ENCODE measurements at regions not wholly inside any gene's neighbourhood (a gene's known extent, or its start where the extent isn't known, plus 50 kb on each side); places are given as distances from the start of the nearest gene placed in this dataset.

DNA sequence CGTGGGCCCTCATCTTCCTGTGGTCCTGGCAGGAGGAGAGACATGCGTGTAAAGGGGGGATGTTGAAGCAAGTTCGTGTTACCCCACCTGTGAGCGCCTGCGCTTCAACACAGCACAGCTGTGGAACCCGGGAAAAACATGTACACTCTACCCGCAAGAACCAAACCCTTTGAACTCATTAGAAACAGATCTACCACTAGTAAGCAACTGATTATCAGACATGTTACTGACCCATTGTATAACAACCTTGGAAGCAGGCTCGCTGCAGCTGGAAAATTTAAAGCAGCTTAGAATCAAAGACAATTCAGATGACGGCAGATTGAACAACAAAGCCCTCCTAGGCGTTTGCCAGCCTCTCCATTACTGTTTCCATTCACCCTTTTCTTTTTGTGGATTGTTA, 771.7 kb upstream of the SALL3 start:
- Mint-ChIP-seq H3K27ac (no peak overlapping the region), H3K36me3 (ENCODE audit: low read depth) (no peaks in the 10 kb centered on the region), H3K27me3 (no peaks in the 10 kb centered on the region), H3K4me1 (no peaks in the 10 kb centered on the region), H3K4me3 (no peak overlapping the region)
- DNase-seq (no peak), ATAC-seq (no peak)
- no peaks in the 10 kb centered on the region for H3K9me3 ChIP-seq (ENCODE audit: control insufficient read depth, low read length, poor library complexity, severe bottlenecking)

DNA sequence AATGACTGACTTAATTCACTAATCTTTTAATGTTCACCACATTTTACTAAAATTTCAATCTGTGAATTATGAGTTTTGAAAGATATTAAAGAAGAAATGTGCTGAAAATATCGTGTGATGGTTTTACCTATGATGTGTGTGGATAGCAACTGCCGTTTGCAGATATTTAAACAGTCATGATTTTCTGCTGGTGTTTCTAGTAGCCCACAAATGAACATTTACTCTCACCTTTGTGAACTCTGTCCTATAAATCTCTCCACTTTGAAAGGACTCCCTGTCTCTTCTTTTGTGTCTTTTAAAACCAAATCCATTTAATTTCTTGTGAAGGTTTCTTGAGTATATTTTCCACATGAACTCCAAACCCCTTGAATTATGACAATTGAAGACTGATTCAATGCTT, 771.2 kb upstream of the SALL3 start:
- Mint-ChIP-seq H3K27ac (no peak overlapping the region), H3K4me1 (no peaks in the 10 kb centered on the region), H3K4me3 (no peak overlapping the region), H3K27me3 (no peaks in the 10 kb centered on the region), H3K36me3 (ENCODE audit: low read depth) (no peaks in the 10 kb centered on the region)
- no peaks in the 10 kb centered on the region for H3K9me3 ChIP-seq (ENCODE audit: control insufficient read depth, low read length, poor library complexity, severe bottlenecking)
- no peak for ATAC-seq
- DNase-seq = no peak

DNA sequence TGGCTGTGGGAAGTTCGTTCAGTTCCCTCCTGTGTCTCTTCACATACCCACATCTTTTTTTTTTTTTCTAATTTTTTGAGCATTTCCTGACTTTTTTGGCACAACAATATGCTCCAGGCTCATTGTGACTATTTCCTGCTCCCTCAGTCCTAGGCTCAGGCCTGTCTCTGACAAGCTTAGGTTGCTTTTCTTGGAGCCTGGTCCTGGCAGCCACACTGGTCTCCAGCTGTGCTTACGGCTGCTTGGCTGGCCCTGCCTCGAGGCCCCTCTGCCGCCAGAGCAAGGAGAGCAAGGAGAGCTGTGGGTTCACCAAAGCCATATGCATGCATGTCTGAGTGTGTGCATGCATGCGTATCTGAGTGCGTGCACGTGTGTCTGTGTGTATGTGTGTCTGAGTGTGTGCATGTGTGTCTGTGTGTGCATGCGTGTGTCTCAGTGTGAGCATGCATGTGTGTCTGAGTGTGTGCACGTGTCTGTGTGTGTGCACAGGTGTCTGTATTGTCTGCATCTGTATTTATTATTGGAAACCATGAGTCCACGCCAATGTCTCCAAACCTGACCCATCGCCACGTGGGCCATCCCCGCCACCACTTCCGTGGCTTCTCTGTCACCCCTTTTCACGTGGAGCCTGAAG, 766.1 kb upstream of the SALL3 start:
- Mint-ChIP-seq H3K4me1 (no peaks in the 10 kb centered on the region), H3K27me3 (no peaks in the 10 kb centered on the region), H3K36me3 (ENCODE audit: low read depth) (no peaks in the 10 kb centered on the region), H3K27ac (no peak overlapping the region), H3K4me3 (no peak overlapping the region)
- no peak for DNase-seq
- no peak for ATAC-seq
- H3K9me3 ChIP-seq (ENCODE audit: control insufficient read depth, low read length, poor library complexity, severe bottlenecking) = no peaks in the 10 kb centered on the region

DNA sequence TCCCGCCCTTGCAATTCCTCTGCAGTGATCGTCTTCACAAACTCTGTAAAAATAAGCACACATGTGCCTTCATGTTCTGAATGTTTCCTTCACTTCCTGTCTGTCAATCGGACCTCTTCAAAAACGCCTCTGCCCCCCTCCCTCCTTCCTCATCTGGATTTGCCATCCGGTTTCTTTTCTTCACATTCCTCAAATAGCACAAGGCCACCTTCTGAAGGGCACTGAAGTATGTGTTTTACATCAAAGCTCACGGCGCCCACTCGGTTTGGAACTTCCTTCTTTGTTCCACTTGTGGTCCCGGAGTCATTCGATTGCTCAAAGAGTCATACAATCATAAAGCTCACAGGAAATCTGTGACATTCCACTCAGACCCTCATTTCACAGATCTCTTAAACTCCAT, 758.1 kb upstream of the SALL3 start:
- Mint-ChIP-seq H3K27ac (no peak overlapping the region), H3K27me3 (no peaks in the 10 kb centered on the region), H3K36me3 (ENCODE audit: low read depth) (no peaks in the 10 kb centered on the region), H3K4me1 (no peaks in the 10 kb centered on the region), H3K4me3 (no peak overlapping the region)
- ATAC-seq = no peak
- no peak for DNase-seq
- H3K9me3 ChIP-seq (ENCODE audit: control insufficient read depth, low read length, poor library complexity, severe bottlenecking) = no peaks in the 10 kb centered on the region

DNA sequence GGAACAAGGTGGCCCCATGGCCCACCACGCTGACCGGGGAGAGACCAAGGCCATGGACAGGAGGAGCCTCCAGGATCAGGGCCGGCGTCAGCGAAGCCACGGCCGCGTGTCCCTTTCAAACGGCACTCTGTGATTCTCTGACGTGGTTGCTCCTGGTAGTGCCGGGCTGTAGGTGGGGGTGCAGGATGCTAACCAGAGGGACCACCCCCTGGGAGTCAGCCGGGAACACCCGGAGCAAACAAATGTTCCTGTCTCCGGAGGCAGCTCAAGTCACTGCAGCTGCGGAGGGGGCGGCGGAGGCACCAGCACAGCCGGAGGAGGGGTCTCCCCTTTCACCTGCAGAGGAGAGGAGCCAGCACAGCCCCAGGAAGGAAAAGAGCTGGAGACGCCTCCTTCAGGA, 750.6 kb upstream of the SALL3 start:
- no peak overlapping the region for H3K27ac Mint-ChIP-seq
- no peaks in the 10 kb centered on the region for H3K27me3 Mint-ChIP-seq
- no peaks in the 10 kb centered on the region for H3K36me3 Mint-ChIP-seq (ENCODE audit: low read depth)
- no peak overlapping the region for H3K4me3 Mint-ChIP-seq
- H3K9me3 ChIP-seq (ENCODE audit: control insufficient read depth, low read length, poor library complexity, severe bottlenecking) = no peaks in the 10 kb centered on the region
- H3K4me1 Mint-ChIP-seq = no peaks in the 10 kb centered on the region
- ATAC-seq (no peak), DNase-seq (no peak)

DNA sequence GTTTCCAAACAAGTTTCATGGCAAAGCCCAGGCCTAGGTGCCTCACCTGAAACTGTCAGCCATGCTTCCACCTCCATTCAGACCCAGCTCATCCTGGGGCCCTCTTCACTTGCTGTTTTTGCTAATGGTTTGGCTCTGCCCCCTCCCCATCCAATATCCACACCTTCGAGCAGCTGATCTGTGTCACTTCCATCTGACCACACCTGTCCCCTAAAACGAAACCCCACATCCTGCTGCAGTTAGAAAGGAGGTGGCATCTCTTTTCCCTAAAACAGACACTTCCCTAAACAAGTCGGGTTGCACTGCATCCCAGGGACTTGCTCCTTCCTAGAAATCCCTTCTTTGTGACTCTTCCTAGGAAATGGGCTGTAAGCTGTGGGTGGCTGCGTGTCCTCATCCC, 748.7 kb upstream of the SALL3 start:
- H3K4me1 Mint-ChIP-seq = no peaks in the 10 kb centered on the region
- no peak for ATAC-seq
- no peaks in the 10 kb centered on the region for H3K36me3 Mint-ChIP-seq (ENCODE audit: low read depth)
- H3K27ac Mint-ChIP-seq = no peak overlapping the region
- no peaks in the 10 kb centered on the region for H3K9me3 ChIP-seq (ENCODE audit: control insufficient read depth, low read length, poor library complexity, severe bottlenecking)
- H3K4me3 Mint-ChIP-seq = no peak overlapping the region
- no peak for DNase-seq
- no peaks in the 10 kb centered on the region for H3K27me3 Mint-ChIP-seq

DNA sequence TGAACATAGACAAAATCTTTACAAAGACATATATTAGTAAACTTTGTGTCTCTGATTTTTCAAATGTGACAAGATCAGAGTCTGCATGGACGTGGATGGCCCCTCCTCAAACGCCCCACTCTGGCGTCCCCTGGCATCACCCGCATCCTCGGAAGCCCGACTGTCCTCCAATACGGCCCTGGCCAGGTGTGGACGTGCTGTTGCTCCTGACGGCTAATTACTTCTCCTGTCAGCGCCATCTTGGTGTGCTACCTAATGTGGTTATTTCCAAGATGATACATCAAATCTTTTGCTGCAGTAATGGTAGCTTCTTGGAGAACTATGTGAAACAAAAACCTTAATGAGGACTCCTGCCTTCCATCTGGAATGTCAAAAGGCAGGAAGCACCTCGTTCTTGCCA, 747.4 kb upstream of the SALL3 start:
- ATAC-seq (no peak), DNase-seq (no peak)
- H3K36me3 Mint-ChIP-seq (ENCODE audit: low read depth) = no peaks in the 10 kb centered on the region
- no peak overlapping the region for H3K27ac Mint-ChIP-seq
- H3K27me3 Mint-ChIP-seq = no peaks in the 10 kb centered on the region
- no peak overlapping the region for H3K4me3 Mint-ChIP-seq
- H3K4me1 Mint-ChIP-seq = no peaks in the 10 kb centered on the region
- H3K9me3 ChIP-seq (ENCODE audit: control insufficient read depth, low read length, poor library complexity, severe bottlenecking) = no peaks in the 10 kb centered on the region

DNA sequence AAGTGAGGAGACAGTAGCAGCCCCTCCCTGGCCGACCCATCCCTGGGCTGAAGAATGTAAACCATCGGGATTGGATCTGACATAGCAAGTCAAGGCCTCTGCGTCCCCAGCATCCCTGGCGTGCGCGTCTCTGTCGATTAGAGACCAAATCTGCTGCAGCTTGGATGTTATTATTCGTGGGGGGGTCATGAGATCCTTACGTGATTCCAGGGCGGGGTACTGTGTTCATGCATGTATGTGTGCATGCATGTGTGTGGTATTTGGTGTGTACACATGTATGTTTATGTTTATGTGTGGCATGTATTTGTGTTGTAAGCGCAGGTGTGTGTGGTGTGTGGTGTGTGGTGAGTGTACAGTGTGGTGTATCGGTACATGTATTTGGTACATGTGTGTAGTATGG, 741.8 kb upstream of the SALL3 start:
- no peak for ATAC-seq
- Mint-ChIP-seq H3K27ac (no peak overlapping the region), H3K27me3 (no peaks in the 10 kb centered on the region), H3K4me1 (no peaks in the 10 kb centered on the region), H3K4me3 (no peak overlapping the region), H3K36me3 (ENCODE audit: low read depth) (no peaks in the 10 kb centered on the region)
- no peak for DNase-seq
- H3K9me3 ChIP-seq (ENCODE audit: control insufficient read depth, low read length, poor library complexity, severe bottlenecking) = no peaks in the 10 kb centered on the region

DNA sequence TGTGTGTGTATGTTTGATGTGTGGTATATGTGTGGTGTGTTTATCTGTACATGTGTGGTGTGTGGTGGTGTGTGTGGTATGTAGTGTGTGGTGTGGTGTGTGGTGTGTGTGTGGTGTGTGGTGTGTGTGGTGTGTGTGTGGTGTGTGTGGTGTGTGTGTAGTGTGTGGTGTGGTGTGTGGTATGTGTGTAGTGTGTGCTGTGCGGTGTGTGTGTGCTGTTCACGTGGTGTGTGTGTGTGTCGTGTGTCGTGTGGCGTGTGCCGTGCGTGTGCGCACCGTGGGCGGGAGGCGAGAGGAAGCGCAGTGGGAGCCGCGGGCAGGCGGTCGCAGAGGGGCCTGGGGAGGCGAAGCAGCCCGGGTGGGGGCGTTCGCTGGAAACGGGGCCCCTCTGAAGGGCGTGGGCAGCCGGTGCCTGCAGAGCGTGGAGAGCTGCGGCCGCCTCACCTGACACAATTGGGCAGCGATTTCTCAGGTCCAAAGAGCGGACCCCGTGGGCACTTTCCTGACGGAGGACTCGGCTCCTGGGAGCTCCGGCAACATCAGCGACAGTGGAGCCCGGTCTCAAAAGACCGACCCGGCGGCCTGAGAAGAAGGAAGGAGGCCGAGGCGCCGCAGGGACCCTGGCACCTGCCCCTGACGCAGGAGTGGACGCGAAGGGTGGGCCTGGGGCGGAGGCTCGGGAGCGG, 741.1 kb upstream of the SALL3 start:
- H3K4me1 Mint-ChIP-seq = no peaks in the 10 kb centered on the region
- DNase-seq (no peak), ATAC-seq (no peak)
- no peaks in the 10 kb centered on the region for H3K9me3 ChIP-seq (ENCODE audit: control insufficient read depth, low read length, poor library complexity, severe bottlenecking)
- H3K4me3 Mint-ChIP-seq = no peak overlapping the region
- H3K27ac Mint-ChIP-seq = no peak overlapping the region
- no peaks in the 10 kb centered on the region for H3K27me3 Mint-ChIP-seq
- no peaks in the 10 kb centered on the region for H3K36me3 Mint-ChIP-seq (ENCODE audit: low read depth)

DNA sequence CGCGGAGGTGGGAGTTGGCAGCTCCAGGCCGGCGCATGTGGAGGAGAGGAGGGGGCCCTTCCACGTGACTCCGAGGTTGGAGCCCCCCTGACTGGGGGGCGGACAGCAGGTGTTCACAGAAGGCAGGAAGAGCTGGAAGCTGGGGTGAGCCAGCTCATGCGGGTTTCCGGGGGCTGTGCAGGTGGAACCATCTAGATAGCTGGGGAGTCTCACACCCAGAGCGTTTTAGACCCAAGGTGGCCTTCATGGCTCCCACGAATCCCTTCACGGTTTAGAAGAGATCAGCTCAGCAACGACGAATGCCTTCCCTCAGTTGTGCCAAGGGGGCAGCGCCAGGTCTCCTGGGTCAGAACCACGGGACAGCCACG, 740.5 kb upstream of the SALL3 start:
- no peaks in the 10 kb centered on the region for H3K36me3 Mint-ChIP-seq (ENCODE audit: low read depth)
- no peaks in the 10 kb centered on the region for H3K4me1 Mint-ChIP-seq
- H3K9me3 ChIP-seq (ENCODE audit: control insufficient read depth, low read length, poor library complexity, severe bottlenecking) = no peaks in the 10 kb centered on the region
- no peak for ATAC-seq
- no peak for DNase-seq
- H3K27me3 Mint-ChIP-seq = no peaks in the 10 kb centered on the region
- H3K27ac Mint-ChIP-seq = no peak overlapping the region
- no peak overlapping the region for H3K4me3 Mint-ChIP-seq

DNA sequence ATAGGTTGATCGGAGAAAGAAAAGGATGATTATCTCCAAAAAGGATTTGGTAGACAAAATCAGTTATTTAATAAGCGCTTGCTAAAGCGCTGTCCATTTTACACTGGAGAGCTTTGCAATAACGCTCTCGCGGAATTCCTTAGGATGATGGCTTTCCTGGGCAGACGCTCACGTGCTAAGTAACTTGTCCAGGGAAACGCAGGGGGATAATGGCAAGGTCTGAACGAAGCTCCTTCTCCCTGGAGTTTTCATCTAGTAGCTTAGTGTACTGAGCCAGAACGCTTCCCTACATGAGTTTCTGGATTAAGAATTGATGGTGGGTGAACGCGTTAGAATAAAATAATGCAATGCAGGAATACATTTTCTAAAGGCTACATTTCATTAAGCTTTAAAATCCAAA, 739.5 kb upstream of the SALL3 start:
- no peak for ATAC-seq
- Mint-ChIP-seq H3K4me1 (no peaks in the 10 kb centered on the region), H3K4me3 (no peak overlapping the region), H3K27me3 (no peaks in the 10 kb centered on the region), H3K27ac (no peak overlapping the region), H3K36me3 (ENCODE audit: low read depth) (no peaks in the 10 kb centered on the region)
- DNase-seq = no peak
- no peaks in the 10 kb centered on the region for H3K9me3 ChIP-seq (ENCODE audit: control insufficient read depth, low read length, poor library complexity, severe bottlenecking)

DNA sequence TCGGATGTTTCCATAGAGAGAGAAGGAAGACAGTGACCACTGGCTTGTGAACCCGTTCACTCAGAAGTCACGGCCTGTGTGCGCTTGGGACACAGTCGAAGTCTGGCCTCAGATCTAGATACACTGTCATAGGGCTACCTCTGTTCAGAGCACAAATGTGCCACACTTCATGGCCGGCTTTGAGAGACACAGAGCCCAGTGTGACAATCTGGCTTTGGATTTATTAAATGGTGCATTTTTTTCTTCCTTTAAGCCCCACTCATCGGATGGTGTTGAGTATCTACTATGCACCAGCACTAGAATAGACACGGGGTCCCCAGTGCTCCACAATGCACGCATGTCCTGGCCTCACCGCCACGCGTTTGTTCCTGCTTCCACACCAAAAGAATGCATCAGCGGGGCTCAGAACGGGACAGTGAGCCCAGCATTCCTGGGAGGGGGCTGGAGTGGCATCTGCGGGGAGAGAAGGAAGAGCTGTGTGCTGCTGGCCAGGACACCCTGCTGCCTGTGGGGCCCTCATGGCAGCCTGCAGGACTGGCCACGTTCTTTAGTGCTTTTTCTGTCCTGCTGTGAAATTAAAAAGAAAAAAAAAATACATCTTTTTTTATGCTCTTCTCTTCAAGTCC, 738.9 kb upstream of the SALL3 start:
- no peaks in the 10 kb centered on the region for H3K27me3 Mint-ChIP-seq
- ATAC-seq (no peak), DNase-seq (no peak)
- H3K36me3 Mint-ChIP-seq (ENCODE audit: low read depth) = no peaks in the 10 kb centered on the region
- H3K27ac Mint-ChIP-seq = no peak overlapping the region
- H3K4me3 Mint-ChIP-seq = no peak overlapping the region
- no peaks in the 10 kb centered on the region for H3K4me1 Mint-ChIP-seq
- H3K9me3 ChIP-seq (ENCODE audit: control insufficient read depth, low read length, poor library complexity, severe bottlenecking) = no peaks in the 10 kb centered on the region

DNA sequence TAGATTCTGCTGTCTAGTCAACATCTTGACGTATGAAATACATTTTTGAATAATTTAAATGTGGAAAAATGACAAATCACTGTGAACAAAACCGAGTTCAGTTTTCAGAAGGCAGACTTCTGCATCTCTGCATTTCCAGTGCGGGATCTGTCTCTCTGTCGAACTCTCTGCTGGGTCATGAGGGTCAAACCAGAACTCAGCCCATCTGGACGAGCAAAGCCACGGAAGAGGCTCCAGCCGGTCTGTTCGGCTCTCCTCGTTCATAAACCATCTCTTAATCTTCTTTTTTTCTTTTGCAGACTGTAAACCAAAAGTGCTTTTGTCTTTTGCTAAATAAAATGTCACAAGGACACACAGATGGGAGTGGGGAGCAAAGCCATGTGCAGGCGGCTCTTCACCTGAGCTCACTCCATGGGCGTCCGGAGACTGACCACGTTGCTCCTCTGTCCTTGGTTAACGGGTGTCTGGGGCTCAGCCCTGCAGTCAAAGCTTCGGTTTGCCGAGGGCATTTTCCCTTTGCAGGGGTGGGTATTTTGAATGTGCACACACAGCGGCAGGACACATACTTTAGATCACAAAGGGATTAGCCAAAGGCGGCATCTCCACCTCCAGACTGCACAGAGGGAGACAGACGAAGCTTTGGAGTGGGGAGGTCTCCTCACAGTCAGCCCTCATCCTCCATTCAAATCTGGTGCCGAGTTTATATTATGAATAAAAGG, 737.9 kb upstream of the SALL3 start:
- Mint-ChIP-seq H3K4me1 (no peaks in the 10 kb centered on the region), H3K4me3 (no peak overlapping the region)

More for the DNA sequence above, 737.9 kb upstream of the SALL3 start:
- H3K9me3 ChIP-seq (ENCODE audit: control insufficient read depth, low read length, poor library complexity, severe bottlenecking) = no peaks in the 10 kb centered on the region
- no peak for ATAC-seq
- Mint-ChIP-seq H3K36me3 (ENCODE audit: low read depth) (no peaks in the 10 kb centered on the region), H3K27me3 (no peaks in the 10 kb centered on the region), H3K27ac (no peak overlapping the region)
- no peak for DNase-seq

All from T-helper 17 cell (primary cell).